ENCODE measurements at regions not wholly inside any gene's neighbourhood (a gene's known extent, or its start where the extent isn't known, plus 50 kb on each side); places are given as distances from the start of the nearest gene placed in this dataset.
"Not testable (repeated sequence)": the region's sequence is repeated elsewhere in the genome, so short reads cannot be mapped to it uniquely, and the experiment has no call there.

DNA sequence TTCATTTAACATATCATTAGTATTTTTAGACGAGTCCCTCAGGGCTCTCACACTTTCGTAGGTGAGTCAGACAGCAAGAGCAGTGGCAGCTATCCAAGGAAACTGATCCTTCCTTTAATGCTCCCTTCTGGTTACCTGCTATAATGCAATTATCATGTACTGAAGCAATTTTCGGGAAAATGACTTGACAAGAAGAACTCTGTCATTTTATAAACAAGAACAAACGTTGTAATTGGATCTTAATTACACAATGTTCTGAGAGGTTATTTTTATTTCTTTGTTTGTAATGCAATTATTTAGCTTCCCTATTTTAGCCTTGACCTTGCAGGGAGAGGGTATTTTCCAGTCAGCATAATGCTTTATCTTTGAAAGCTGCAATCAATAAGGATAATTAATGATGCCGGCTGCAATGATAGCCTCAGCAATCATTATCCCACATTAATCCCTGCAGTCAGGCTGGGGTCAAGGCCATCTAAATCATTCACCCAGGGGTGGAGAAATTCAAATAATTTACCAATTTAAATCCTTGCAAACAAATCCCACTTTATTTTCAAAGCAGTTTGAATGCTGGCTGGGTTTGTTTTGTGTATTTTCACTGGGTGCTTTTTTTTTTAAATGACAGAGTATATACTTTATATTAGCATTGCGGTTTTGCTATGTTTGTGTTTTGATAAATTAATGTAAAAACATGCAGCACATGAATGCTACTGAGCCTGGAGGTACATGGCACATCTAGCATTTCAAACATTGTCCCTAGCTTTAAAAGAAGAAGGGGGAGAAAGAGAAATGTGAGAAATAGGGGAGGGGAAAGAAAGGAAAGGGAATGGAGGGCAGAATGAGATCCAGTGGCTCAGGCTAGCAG lies 249.9 kb downstream of the SHOX2 start:
- no peak for DNase-seq

DNA sequence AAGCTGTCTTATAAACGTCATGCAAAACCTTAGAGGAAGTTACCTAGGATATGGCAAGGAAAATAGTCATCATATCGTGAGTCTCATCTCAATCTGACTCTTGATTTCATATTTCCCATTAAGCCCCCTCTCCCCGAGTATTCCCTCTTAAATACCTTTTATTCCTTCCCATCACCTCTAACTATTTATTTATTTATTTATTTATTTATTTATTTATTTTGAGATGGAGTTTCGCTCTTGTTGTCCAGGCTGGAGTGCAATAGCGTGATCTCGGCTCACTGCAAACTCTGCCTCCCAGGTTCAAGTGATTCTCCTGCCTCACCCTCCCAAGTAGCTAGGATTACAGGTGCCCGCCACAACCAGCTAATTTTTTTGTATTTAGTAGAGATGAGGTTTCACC lies 260.4 kb downstream of the SHOX2 start:
- DNase-seq = not testable (repeated sequence)

DNA sequence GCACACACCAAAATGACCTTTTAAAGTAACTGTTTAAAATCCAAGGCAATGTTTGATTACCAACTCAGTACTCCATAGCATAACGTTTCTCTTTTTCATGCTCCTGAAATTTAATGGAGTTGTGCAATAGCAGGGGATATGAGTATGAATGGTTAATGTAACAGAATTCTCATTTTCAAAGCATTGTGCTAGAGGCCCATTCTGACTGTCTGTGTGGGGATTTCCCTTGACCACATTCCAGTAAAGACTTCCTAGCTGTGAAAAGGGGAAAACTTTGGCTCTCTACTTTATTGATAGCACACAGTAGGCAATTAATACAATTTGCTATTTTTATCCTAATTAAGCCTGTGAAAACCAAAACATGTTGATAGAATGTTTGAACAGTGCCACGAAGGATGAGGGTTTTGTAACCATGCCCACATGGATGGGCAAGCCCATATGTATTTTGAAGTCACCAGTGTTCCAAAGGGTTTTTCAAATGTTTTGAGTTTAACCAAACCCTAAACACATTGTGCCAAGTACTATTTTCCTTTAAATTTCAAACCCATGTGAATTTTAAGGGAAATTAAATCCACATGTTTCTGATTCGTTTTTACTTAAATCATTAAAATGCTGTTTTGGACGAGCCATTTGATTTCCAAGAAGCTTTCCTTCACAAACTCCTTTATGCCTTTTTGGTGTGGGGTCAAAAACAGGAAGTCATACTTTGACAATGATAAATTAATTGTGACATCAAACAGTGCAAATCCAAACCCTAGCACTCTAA lies 261.2 kb downstream of the SHOX2 start:
- DNase-seq = no peak

GRCh38 chr3:157844216-157844615 lies 262.0 kb downstream of the SHOX2 start:
- no peak for DNase-seq

- no peak for DNase-seq
Observed at GRCh38 chr3:157841029-157841428, 265.2 kb downstream of the SHOX2 start.

DNA sequence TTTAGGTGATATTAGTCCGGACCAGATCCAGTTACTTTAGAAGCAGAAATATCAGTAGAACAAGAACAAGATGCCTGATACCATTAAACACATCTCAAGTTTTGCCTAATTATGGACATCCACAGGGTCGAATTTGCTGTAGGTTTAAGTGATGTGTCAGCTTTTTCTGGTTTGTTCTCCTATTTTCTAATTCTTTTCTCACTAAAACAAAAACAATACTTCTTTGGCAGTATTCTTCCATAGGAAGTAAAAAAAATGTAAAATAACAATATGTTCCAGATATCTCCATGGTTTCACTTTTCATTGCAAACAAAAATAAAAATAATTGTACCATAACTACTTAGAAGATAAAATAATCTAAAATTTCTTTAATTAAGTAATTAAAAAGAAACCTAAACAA lies 265.7 kb downstream of the SHOX2 start:
- no peak for DNase-seq

GRCh38 chr3:157838457-157838856 lies 267.8 kb downstream of the SHOX2 start:
- DNase-seq = no peak

GRCh38 chr3:157837336-157837735 lies 268.9 kb downstream of the SHOX2 start:
- DNase-seq = no peak

GRCh38 chr3:157836022-157836421 lies 270.2 kb downstream of the SHOX2 start:
- no peak for DNase-seq

DNA sequence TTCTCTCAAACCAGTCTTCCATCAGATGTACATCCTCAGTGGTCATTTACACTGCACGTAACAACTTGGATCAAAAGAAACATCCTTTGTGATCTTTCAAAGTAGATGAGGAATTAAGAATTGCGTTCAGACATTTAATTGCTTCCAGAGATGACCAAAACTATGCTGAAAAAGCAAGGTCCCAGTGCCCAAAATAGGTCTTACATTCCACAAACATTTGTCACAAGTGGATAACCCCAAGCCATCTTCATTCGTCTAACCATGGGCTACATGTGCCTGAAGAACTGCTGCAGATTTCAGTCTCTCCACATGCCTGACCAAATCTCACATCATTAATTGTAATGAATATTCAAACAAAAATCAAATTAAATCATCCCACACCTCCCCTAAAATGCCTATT lies 273.6 kb downstream of the SHOX2 start:
- no peak for DNase-seq

GRCh38 chr3:157830556-157831236 lies 275.5 kb downstream of the SHOX2 start:
- DNase-seq = no peak

- DNase-seq = no peak
Observed at GRCh38 chr3:157829786-157830185, 276.4 kb downstream of the SHOX2 start.

DNA sequence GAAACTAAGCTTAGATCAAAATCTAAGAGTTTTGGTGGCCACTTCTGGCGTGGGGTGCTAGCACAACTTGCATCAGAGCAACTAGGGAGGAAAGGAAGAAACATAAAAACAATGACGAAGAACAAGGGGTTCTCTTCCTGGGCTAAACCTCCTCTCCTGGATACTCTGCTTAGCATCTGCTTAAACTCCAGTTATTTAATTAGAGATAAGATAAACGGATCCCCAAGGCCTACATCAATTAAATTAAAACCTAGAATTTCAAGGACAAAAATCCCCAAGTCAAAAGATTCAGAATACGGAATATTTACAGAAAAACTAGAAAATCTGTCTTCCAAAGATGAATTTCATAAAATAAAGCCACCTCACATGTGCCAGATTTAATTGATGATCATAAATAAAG lies 281.9 kb downstream of the SHOX2 start:
- DNase-seq = no peak

GRCh38 chr3:157823050-157823449 lies 283.2 kb downstream of the SHOX2 start:
- DNase-seq = no peak

- no peak for DNase-seq
Observed at GRCh38 chr3:157820157-157820517, 286.1 kb downstream of the SHOX2 start.

- DNase-seq = no peak
Observed at GRCh38 chr3:157819270-157820156, 286.7 kb downstream of the SHOX2 start.

DNA sequence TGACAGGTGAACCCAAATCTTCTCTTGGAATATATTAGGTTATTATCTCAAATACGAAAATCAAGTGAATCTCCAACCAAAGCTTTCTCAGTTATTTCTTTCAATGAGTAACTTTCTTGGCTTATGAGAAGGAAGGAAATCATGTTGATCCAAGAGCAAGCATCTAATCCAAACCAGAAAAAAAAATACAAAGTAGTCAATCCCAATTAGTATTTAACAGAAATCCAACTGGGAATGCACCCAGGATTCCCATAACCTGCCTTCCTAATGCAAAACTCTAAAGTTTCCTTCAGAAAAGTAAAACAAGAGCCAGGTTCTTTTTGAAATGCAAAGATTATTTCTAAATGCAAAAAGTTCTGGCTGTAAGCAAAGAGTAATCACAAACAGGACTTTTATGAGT lies 289.3 kb downstream of the SHOX2 start:
- no peak for DNase-seq

- DNase-seq = no peak
Observed at GRCh38 chr3:157816296-157816695, 289.9 kb downstream of the SHOX2 start.

DNA sequence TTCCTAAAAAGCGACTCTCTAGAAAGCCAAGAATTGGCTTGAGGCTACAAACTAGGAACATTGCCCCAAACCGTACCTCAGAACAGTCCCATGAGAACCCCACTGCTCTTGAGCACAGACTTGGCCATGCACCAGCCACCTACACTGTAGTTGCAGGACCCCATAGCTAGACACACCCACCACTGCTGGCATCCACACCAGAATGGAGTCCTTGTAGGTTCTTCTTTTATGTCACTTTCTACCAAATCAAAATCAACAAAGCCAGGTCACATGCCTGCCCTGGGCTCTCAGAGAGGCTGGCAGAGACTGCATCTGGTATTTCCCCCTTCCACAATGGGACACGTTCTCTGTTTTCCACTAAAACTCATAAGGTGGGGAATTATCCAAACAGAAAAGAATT lies 290.5 kb downstream of the SHOX2 start:
- DNase-seq = no peak

DNA sequence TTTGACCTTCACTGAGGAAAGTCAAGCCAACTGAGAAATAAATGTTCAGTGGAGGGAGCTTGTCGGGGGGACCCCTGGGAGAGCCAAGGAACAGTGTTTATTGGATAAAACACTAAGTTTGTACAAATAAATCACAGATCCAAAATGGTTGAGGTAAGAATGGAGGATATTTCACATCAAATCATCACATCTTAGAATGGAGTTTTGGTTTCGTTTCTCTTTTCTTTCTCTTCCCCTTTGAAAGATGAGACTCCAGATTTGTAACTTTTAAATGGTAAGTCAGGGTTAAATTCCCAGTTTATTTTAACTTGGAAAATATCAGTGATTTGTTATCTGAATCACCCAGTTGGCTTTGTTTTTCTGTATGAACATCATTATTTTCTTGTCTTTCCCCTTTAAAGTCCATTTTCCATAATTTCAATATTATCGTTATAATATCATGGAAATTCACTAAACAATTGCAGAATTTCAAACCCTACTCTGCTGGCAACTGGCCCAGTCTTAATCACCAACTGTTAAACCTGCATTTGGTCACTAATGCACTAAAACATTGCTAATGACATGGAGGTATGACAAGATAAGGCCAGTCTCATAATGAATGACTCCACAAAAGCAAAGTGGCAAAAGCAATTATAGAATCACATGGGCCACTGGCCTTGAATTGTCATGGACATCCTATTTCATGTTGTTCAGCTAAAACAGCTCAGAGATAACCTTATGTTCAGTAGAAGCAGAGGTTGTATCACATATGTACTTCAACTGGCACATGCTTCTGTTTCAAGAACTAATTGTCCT lies 295.1 kb downstream of the SHOX2 start:
- DNase-seq = no peak

DNA sequence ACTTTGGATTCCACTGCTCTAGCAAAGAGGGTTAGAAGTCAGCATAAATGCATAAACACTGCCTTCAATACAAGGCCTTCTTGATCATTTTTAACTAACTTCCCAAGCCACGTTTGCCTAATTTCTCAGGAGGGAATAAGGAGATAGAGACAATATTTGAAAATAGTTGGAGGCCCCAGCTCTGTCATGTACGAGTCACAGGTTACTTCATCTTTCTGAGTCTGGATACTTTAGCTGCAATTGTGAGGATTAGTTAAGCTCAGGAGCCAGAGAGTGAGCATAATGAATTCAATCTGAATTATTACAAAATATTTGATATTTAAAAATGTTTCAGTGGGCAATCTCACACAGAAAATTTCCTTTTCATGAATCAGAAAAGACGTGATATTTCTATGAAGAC lies 298.9 kb downstream of the SHOX2 start:
- DNase-seq = no peak

GRCh38 chr3:157805538-157805937 lies 300.7 kb downstream of the SHOX2 start:
- no peak for DNase-seq
